Thoracic aorta (tissue), 2 donors: ENCODE measurements at regions not wholly inside any gene's neighbourhood (a gene's known extent, or its start where the extent isn't known, plus 50 kb on each side); places are given as distances from the start of the nearest gene placed in this dataset.

Experiments used
- ATAC-seq: fragments of 150-250 bp; one replicate; pipeline ENCODE4 v1.8.0; 2017; ENCODE audit warnings: low read depth; ENCODE audit not compliant: insufficient number of reproducible peaks, low FRiP score
- DNase-seq: peaks from one replicate; pipeline ENCODE4 v3.0.0-alpha.2; 2020; ENCODE audit warnings: low spot score
- H3K27ac ChIP-seq, 2 donors: fragments of 200-600 bp; sonication (generic); 1 replicate in 1 of 2; 2 replicates in 1 of 2; pipeline ENCODE4 v1.5.1; 2016; ENCODE audit warnings: mild to moderate bottlenecking in 2 of 2, moderate library complexity in 2 of 2
- H3K27me3 ChIP-seq: fragments of 200-600 bp; sonication (generic); replicated peaks from 2 replicates; pipeline ENCODE4 v1.6.0; 2016; ENCODE audit warnings: mild to moderate bottlenecking; ENCODE audit not compliant: insufficient read depth
- H3K36me3 ChIP-seq: fragments of 200-600 bp; sonication (generic); one replicate; pipeline ENCODE4 v1.5.1; 2016
- H3K4me1 ChIP-seq, 2 donors: fragments of 200-600 bp; sonication (generic); 1 replicate in 1 of 2; 2 replicates in 1 of 2; pipeline versions ENCODE4 v1.5.1 to v1.6.0; 2016; ENCODE audit warnings: low read depth in 2 of 2, mild to moderate bottlenecking in 1 of 2; ENCODE audit not compliant: control insufficient read depth in 1 of 2
- H3K4me3 ChIP-seq: fragments of 200-600 bp; sonication (generic); 2 replicates; pipeline ENCODE4 v1.5.1; 2016; ENCODE audit warnings: mild to moderate bottlenecking
- H3K9me3 ChIP-seq: fragments of 200-600 bp; sonication (generic); 2 replicates; pipeline ENCODE4 v1.5.1; 2016
- CTCF ChIP-seq: fragments of 200-600 bp; sonication (generic); IDR thresholded peaks from one replicate; pipeline ENCODE4 v1.5.1; 2019; ENCODE audit warnings: antibody characterized with exemption

- Histone ChIP-seq H3K4me3 (no peak overlapping the region), H3K4me1 (no peaks in the 10 kb centered on the region), H3K36me3 (no peaks in the 10 kb centered on the region), H3K27ac (no peak overlapping the region), H3K9me3 (no peaks in the 10 kb centered on the region), H3K27me3 (no peaks in the 10 kb centered on the region)
- no peak for TF ChIP-seq CTCF
- ATAC-seq (no peak), DNase-seq (no peak)
Observed at GRCh38 chr12:63090716-63091115, 60.3 kb downstream of the AVPR1A start.

- H3K9me3 ChIP-seq: no peaks in the 10 kb centered on the region
- no peaks in the 10 kb centered on the region for H3K4me1 ChIP-seq
- H3K27ac ChIP-seq: no peak overlapping the region
- DNase-seq (no peak), ATAC-seq (no peak)
- no peak overlapping the region for H3K4me3 ChIP-seq
- no peaks in the 10 kb centered on the region for H3K27me3 ChIP-seq
- no peaks in the 10 kb centered on the region for H3K36me3 ChIP-seq
- no peak for TF ChIP-seq CTCF
Observed at GRCh38 chr12:63086149-63086915, 64.7 kb downstream of the AVPR1A start.

GRCh38 chr12:63085120-63085519 lies 65.9 kb downstream of the AVPR1A start:
- no peak for DNase-seq
- no peak for TF ChIP-seq CTCF
- no peaks in the 10 kb centered on the region for H3K36me3 ChIP-seq
- H3K4me1 ChIP-seq: no peaks in the 10 kb centered on the region
- H3K27ac ChIP-seq: no peak overlapping the region
- H3K27me3 ChIP-seq: no peaks in the 10 kb centered on the region
- no peak overlapping the region for H3K4me3 ChIP-seq
- no peak for ATAC-seq
- H3K9me3 ChIP-seq: no peaks in the 10 kb centered on the region

- Histone ChIP-seq H3K27me3 (no peaks in the 10 kb centered on the region), H3K4me3 (no peak overlapping the region), H3K36me3 (no peaks in the 10 kb centered on the region), H3K4me1 (no peaks in the 10 kb centered on the region), H3K9me3 (no peaks in the 10 kb centered on the region), H3K27ac (no peak overlapping the region)
- no peak for DNase-seq
- TF ChIP-seq CTCF: no peak
- no peak for ATAC-seq
Observed at GRCh38 chr12:63084501-63084900, 66.5 kb downstream of the AVPR1A start.

GRCh38 chr12:63083046-63083445 lies 68.0 kb downstream of the AVPR1A start:
- no peak overlapping the region for H3K27ac ChIP-seq
- H3K36me3 ChIP-seq: no peaks in the 10 kb centered on the region
- no peaks in the 10 kb centered on the region for H3K4me1 ChIP-seq
- ATAC-seq: no peak
- H3K27me3 ChIP-seq: no peaks in the 10 kb centered on the region
- H3K4me3 ChIP-seq: no peak overlapping the region
- DNase-seq: no peak
- H3K9me3 ChIP-seq: no peaks in the 10 kb centered on the region
- no peak for TF ChIP-seq CTCF
